Psoas muscle (tissue), 7 donors: ENCODE measurements at regions not wholly inside any gene's neighbourhood (a gene's known extent, or its start where the extent isn't known, plus 50 kb on each side); places are given as distances from the start of the nearest gene placed in this dataset.

Experiments
- ATAC-seq, 4 donors: fragments of 200-7000 bp; cut with Tn5 transposase; one replicate each; pipeline ENCODE4 v1.9.1; 2020; ENCODE audit warnings: moderate library complexity in 3 of 4, mild to moderate bottlenecking in 2 of 4
- DNase-seq, 2 donors: peaks; one replicate each; pipeline ENCODE4 v3.0.0-alpha.2; 2020
- H3K27ac ChIP-seq: fragments of 200-600 bp; one replicate; pipeline ENCODE4 v1.8.0; 2022
- H3K27me3 ChIP-seq, 3 donors: fragments of 200-600 bp in 1 of 3; one replicate each; pipeline versions ENCODE4 v1.6.1 to v1.8.0; 2013 to 2022; ENCODE audit warnings: low read length in 2 of 3, mild to moderate bottlenecking in 2 of 3, moderate library complexity in 1 of 3; ENCODE audit not compliant: insufficient read depth in 3 of 3
- H3K36me3 ChIP-seq, 2 donors: fragments of 200-600 bp in 1 of 2; one replicate each; pipeline versions ENCODE4 v1.6.1 to v1.8.0; 2013 to 2022; ENCODE audit warnings: low read depth in 1 of 2, mild to moderate bottlenecking in 1 of 2, moderate library complexity in 1 of 2; ENCODE audit not compliant: insufficient read depth in 1 of 2
- H3K4me1 ChIP-seq: fragments of 200-600 bp; one replicate; pipeline ENCODE4 v1.8.0; 2022
- H3K4me3 ChIP-seq: fragments of 200-600 bp; one replicate; pipeline ENCODE4 v1.8.0; 2022; ENCODE audit warnings: mild to moderate bottlenecking
- H3K9me3 ChIP-seq: fragments of 200-600 bp; one replicate; pipeline ENCODE4 v1.8.0; 2022
- WGBS, 3 donors: extraction: QIAGEN DNeasy Blood & Tissue Kit; methylation state at CpG; one replicate each; pipeline versions ENCODE4 v1.1.6 to v1.1.7; 2013; 5-methylcytosine and 5-hydroxymethylcytosine counted together
- intact Hi-C, 2 donors: fragments of 100-400 bp; cut with DNase I; formaldehyde crosslinking; loops; one replicate each; pipeline versions ENCODE4 v1.11.0 to v1.14.2; 2022
- TF ChIP-seq, protein P1 (sequence below): fragments of 200-600 bp; IDR thresholded peaks from one replicate; pipeline ENCODE4 v1.8.0; 2022; ENCODE audit warnings: antibody characterized with exemption
- donor health status: healthy with polysubstance abuse.
- donor health status: DM: no; HTN: no; CAD: no; lungs with moderate emphysema.
- donor health status: Bipolar disorder and iron deficiency.
- donor health status: healthy.
- donor health status: DM: yes; HTN: yes; CAD: no.
- donor health status: DM: no; HTN: no; CAD: no.
- donor health status: DM: yes; HTN: yes; CAD: no.

DNA sequence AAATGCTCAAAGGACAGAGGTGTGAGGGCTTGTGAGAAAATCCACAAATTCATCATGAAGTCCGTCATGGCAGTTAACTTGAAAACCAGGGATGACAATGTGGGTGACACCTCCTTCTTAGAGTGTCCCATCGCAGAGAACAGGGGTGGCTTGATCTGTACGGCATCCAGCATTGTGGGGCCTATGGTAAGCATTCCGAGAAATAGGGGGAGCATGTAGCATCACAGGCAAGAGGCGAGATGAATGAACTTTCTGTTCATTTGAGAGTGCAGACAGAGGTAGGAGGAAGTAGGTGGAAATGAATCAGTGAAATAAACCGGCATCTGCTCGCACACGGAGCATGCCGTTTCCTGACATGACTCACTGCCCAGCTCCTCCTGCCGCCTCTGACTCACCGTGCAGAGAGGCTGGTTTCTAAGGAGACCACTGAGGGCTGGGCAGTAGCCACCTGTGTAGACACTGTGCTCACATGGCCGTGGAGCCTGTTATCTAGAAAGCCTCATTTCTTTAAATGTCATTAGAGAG is 339.0 kb downstream of the RFC3 start:
- WGBS, 3 donors, result 41 to 46% (median 42%) methylated on average over 12 of the region's 12 CpGs
- Histone ChIP-seq H3K4me1 (peaks cover 5% of the 10 kb centered on the region), H3K9me3 (no peaks in the 10 kb centered on the region), H3K27me3 (no peaks in the 10 kb centered on the region), H3K36me3 (no peaks in the 10 kb centered on the region), H3K27ac (no peak overlapping the region), H3K4me3 (no peak overlapping the region)
- intact Hi-C loops, result no loop called here
- ATAC-seq (peak; percentile 46 to 79 (median 68)), DNase-seq (peak in 1 of 2 donors; percentile 44)
- TF ChIP-seq, protein P1, sequence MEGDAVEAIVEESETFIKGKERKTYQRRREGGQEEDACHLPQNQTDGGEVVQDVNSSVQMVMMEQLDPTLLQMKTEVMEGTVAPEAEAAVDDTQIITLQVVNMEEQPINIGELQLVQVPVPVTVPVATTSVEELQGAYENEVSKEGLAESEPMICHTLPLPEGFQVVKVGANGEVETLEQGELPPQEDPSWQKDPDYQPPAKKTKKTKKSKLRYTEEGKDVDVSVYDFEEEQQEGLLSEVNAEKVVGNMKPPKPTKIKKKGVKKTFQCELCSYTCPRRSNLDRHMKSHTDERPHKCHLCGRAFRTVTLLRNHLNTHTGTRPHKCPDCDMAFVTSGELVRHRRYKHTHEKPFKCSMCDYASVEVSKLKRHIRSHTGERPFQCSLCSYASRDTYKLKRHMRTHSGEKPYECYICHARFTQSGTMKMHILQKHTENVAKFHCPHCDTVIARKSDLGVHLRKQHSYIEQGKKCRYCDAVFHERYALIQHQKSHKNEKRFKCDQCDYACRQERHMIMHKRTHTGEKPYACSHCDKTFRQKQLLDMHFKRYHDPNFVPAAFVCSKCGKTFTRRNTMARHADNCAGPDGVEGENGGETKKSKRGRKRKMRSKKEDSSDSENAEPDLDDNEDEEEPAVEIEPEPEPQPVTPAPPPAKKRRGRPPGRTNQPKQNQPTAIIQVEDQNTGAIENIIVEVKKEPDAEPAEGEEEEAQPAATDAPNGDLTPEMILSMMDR, result no peak

DNA sequence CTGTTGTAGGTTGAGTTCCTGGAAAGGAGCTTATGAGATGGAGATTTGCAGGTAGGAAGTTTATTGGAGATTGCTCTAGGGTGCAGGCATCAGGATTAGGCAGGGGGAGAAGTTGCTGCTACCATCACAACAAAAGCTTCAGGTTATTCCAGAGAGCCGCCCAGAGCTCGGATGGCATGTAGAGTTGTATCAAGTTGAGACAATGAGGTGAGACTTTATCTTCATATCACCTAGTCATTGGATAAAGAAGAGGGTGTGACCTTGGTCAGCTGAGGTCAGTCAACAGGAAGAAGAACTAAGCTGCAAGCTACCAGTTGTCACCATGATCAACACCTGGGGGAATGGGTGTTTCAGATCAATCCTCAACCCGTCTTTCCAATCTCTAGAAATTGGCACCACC is 342.0 kb downstream of the RFC3 start:
- 95 to 100% (median 98%) methylated on average over 3 of the region's 3 CpGs for WGBS, 3 donors

DNA sequence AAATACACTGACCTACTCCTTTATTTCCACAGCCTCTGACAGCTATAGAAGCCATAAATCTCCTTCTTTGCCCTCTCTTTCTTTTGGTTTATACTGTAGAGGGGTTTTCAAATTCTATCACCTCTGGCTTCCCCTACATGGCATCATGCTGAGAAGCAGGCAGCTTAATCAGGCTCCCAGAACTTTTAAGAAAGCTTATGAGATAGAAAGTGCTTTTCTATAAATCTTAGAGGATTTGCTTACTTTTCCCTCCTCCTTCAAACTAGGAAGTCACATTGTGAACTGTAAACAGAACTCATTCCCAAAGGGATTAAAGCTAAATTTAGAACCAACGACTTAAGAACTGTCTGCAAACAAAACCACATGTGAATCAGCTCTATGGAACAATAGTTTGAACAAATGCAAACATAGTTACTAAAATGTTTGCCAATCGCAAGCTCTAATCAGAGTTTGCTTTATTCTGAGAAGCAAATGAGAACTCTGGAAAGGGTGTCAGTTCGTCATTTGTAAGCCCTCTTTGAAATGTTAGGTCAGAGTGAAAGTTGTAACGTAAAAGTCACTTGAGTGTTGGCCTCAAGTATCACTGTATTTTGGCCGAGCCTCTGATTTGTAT is 344.1 kb downstream of the RFC3 start:
- intact Hi-C loops, result no loop called here
- Histone ChIP-seq H3K27me3 (no peaks in the 10 kb centered on the region), H3K4me3 (peak overlapping the region; percentile 38), H3K27ac (peak overlapping the region; percentile 43), H3K4me1 (peaks cover 15% of the 10 kb centered on the region), H3K9me3 (no peaks in the 10 kb centered on the region), H3K36me3 (no peaks in the 10 kb centered on the region)
- no peak for DNase-seq
- no peak for ATAC-seq
- TF ChIP-seq, protein P1, result no peak
- WGBS, 3 donors, result 26 to 29% (median 27%) methylated on average over 5 of the region's 5 CpGs

More for the DNA sequence above, 342.0 kb downstream of the RFC3 start:
- H3K9me3 ChIP-seq, result no peaks in the 10 kb centered on the region
- no peak overlapping the region for H3K4me3 ChIP-seq
- H3K27ac ChIP-seq, result no peak overlapping the region
- ATAC-seq (no peak), DNase-seq (no peak)
- H3K4me1 ChIP-seq, result peaks cover 15% of the 10 kb centered on the region
- TF ChIP-seq, protein P1, result no peak
- H3K36me3 ChIP-seq, result no peaks in the 10 kb centered on the region
- intact Hi-C loops, result no loop called here
- H3K27me3 ChIP-seq, result no peaks in the 10 kb centered on the region

DNA sequence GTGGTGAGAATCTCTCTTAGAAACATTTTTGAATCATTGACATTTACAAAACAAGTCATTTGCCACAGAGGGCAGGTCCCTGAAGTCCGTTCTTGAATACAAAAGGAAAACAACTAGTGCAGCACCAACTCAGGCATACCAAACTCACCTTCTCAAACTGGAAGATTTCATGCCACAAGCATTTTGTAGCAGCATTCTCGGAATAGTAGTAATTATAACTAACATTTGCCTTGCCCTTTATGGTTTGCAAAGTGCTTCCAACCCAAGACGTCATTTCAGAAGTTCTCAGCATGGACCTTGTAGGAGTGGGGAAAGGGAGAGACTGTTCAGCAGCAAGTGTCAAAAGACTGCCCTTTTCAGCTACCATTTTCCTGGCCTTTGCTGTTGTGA is 344.6 kb downstream of the RFC3 start:
- no peak for DNase-seq
- WGBS, 3 donors, result 44 to 70% (median 45%) methylated on average over 3 of the region's 3 CpGs
- peaks cover 15% of the 10 kb centered on the region for H3K4me1 ChIP-seq
- H3K4me3 ChIP-seq, result peak overlapping the region; percentile 38
- intact Hi-C loops, result no loop called here
- H3K27me3 ChIP-seq, result no peaks in the 10 kb centered on the region
- TF ChIP-seq, protein P1, result no peak
- no peaks in the 10 kb centered on the region for H3K9me3 ChIP-seq
- peak overlapping the region; percentile 43 for H3K27ac ChIP-seq
- no peaks in the 10 kb centered on the region for H3K36me3 ChIP-seq
- no peak for ATAC-seq

DNA sequence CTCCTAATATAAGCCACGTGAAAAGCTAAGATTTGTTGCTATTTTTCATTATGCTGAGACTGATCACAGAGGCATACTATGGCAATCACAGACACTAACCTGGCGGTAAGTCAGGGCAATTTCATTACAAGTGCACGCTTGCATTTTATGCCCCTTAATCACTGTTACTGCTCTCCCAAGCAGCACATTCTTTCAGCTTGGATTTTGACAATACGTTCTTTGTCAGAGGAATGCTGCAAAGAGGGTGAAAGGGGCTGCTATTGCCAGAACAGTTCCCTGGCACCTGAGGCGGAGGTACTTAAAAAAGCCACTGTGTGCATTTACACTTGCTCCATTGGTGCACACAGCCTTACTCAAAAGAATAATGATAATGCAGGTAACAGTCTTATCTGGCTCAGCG is 346.6 kb downstream of the RFC3 start:
- intact Hi-C loops, result no loop called here
- DNase-seq (no peak), ATAC-seq (no peak)
- Histone ChIP-seq H3K36me3 (no peaks in the 10 kb centered on the region), H3K9me3 (no peaks in the 10 kb centered on the region), H3K4me1 (peaks cover 15% of the 10 kb centered on the region), H3K27ac (no peak overlapping the region), H3K4me3 (no peak overlapping the region), H3K27me3 (no peaks in the 10 kb centered on the region)
- 53 to 80% (median 55%) methylated on average over 6 of the region's 6 CpGs for WGBS, 3 donors
- TF ChIP-seq, protein P1, result no peak
